Loucy (cell line): ENCODE measurements at regions not wholly inside any gene's neighbourhood (a gene's known extent, or its start where the extent isn't known, plus 50 kb on each side); places are given as distances from the start of the nearest gene placed in this dataset.
"Not testable (repeated sequence)": the region's sequence is repeated elsewhere in the genome, so short reads cannot be mapped to it uniquely, and the experiment has no call there.

Source experiments
- CTCF ChIP-seq: fragments of 200-600 bp; sonication (generic); conservative IDR thresholded peaks from 2 replicates; pipeline ENCODE4 v1.5.1; 2014; ENCODE audit warnings: mild to moderate bottlenecking, antibody characterized with exemption, low read length
- EZH2phosphoT487 ChIP-seq: fragments of 200-600 bp; IDR thresholded peaks from 2 replicates; pipeline ENCODE4 v1.6.1; 2018; ENCODE audit warnings: antibody characterized with exemption, mild to moderate bottlenecking, moderate library complexity, borderline replicate concordance

- TF ChIP-seq CTCF, EZH2phosphoT487: not testable (repeated sequence)
Observed at GRCh38 chr10:80967357-80967756, 429.7 kb downstream of the SH2D4B start.
